Activated CD8-positive, alpha-beta memory T cell treated with anti-CD3 and anti-CD28 coated beads, Interleukin-2, amount 50 U/mL, for 48 hours (primary cell): ENCODE measurements at regions not wholly inside any gene's neighbourhood (a gene's known extent, or its start where the extent isn't known, plus 50 kb on each side); places are given as distances from the start of the nearest gene placed in this dataset.

Experiments
- DNase-seq: peaks from one replicate; pipeline ENCODE4 v3.0.0-alpha.2; 2020

DNA sequence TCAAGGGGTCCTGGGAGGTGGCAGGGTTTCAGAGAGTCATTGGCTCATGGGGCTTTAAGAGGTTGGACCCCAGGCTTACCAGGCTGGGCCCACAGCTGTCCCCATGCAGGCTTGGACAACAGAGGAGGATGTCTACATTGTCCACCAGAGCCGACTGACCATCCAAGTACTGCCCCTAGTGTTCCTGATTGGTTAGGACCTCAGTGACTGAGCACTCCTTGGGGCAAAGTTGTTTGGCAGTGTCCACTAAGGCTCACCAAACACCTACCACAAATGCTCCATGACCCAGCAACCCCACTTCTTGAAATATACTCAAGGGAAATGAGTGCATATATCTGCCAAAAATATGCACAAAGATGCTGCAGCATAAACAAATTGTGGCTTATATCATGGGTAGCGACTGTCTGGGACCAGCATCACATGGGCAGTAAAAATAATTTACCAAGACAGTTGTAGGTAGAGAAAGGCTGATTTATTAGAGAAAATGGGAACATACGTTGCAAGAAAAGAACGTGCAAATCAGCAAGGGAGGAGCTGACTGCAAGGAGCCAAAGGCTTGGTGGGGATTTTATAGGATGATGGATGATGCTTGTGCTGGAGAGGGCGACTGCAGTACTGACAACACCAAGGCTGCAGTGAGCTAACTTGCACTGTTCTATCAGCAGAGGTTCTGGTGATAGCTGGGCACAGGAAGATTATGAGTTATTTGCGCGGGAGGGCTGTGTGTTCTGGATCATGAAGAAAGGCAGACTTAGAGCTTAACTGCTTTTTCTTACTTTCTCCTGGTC is 265.2 kb downstream of the GADD45G start:
- no peak for DNase-seq

DNA sequence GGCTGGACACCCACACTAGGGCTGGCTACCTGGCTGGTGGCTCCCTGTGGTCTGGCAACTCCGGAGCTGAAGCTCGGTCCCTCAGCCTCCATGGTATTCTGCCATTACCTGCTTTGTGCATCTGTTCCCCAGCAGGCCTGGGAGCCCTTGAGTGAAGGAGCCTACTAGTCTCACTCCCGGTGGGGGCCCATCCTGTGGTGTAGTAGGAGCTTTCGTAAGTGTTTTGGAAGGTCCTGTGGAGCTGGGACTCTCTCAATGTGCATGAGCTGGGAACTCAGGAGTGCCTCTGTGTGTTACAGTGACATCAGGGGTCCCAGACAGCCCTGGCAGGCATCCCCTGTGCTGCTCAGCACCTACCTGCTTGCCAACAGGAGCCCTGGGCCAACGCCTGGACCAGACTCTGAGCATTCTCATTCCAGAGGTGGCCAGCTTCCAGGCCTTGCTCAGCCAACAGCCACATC is 267.1 kb downstream of the GADD45G start:
- peak; percentile 33 for DNase-seq

GRCh38 chr9:89872426-89872912 is 267.7 kb downstream of the GADD45G start:
- no peak for DNase-seq

DNA sequence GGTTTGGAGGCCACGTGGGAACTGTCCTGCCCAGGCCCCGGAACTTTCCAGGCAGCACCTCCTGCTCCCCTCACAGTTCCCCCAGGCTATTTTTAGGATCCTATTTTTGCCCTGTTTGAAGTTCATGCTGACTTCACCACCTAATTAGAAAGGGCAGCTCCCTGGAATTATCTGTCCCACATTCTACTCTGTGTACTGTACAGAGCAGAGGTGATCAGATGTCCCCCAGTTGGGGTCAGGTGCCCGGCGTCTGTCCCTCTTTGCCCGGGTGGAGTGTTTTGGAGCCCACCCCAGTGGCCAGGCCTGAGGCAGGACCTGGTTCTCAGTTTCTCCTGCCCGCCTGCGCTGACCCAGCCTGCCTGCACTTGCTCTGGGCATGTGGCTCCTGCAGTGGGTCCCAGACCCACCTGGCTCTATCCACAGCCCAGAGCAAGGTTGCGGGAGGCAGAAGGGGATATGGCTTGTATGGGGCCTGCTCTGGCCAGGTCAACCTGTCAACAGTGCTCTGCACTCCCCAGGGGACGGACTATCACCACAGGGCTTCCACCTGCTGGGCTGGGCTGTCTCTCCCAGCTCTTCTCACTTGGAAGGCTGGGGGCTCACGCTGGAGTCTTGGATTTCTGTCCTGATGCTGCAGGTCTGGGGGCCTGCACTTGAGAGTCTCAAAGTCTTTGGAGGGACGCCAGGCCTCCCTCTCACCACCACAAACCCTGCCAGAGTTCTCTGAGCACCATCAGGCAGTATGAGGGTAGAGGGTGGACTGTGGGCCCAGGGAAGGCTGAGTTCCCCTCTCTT is 268.3 kb downstream of the GADD45G start:
- peak; percentile 40 for DNase-seq

GRCh38 chr9:89873801-89874200 is 269.0 kb downstream of the GADD45G start:
- peak; percentile 35 for DNase-seq

- peak; percentile 41 for DNase-seq
Observed at GRCh38 chr9:89874351-89875321, 269.8 kb downstream of the GADD45G start.

- DNase-seq = peak; percentile 35
Observed at GRCh38 chr9:89877051-89878002, 272.5 kb downstream of the GADD45G start.

GRCh38 chr9:89878003-89878411 is 273.2 kb downstream of the GADD45G start:
- DNase-seq = peak; percentile 22

GRCh38 chr9:89878687-89879086 is 273.9 kb downstream of the GADD45G start:
- DNase-seq = no peak

GRCh38 chr9:89879276-89879675 is 274.5 kb downstream of the GADD45G start:
- DNase-seq = peak; percentile 42

- DNase-seq = peak; percentile 13
Observed at GRCh38 chr9:89879701-89880100, 274.9 kb downstream of the GADD45G start.

GRCh38 chr9:89880161-89880560 is 275.3 kb downstream of the GADD45G start:
- DNase-seq = peak; percentile 20

DNA sequence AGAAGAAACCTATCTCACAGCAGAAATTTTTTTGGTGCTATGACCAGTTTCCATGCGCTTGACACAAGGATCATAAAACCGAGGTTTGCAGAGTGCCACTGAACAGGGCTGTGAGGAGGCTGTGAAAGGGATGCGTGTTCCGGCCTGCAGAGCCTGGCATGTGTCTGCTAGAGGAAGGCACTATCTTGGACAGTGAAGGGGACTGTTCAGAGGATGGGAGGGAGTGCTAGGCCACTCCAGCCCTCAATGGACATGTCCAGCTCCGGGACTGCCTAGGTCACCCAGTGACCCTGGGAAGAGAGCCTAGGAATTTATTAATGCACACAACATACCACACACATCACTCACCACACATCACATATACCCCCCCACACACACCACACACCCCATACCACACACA is 275.9 kb downstream of the GADD45G start:
- peak; percentile 42 for DNase-seq

GRCh38 chr9:89881431-89881830 is 276.6 kb downstream of the GADD45G start:
- peak; percentile 20 for DNase-seq

DNA sequence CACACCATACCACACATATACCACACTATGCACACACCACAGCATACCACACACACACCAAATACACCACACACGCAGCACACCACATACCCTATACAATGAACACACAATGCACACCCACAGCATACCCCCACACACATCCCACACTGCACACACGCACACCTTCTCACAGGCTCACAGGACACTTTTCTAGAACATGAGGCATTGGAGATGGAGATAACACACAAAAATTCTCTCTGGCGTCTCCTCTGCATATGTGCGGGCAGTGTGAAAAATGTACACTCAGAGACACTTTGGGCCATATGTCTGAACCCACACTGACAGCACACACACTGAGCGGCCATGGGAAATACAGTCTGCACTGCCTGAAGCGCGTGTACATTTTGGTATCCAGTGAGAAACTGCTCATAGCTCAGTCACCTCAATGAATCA is 278.1 kb downstream of the GADD45G start:
- no peak for DNase-seq

DNA sequence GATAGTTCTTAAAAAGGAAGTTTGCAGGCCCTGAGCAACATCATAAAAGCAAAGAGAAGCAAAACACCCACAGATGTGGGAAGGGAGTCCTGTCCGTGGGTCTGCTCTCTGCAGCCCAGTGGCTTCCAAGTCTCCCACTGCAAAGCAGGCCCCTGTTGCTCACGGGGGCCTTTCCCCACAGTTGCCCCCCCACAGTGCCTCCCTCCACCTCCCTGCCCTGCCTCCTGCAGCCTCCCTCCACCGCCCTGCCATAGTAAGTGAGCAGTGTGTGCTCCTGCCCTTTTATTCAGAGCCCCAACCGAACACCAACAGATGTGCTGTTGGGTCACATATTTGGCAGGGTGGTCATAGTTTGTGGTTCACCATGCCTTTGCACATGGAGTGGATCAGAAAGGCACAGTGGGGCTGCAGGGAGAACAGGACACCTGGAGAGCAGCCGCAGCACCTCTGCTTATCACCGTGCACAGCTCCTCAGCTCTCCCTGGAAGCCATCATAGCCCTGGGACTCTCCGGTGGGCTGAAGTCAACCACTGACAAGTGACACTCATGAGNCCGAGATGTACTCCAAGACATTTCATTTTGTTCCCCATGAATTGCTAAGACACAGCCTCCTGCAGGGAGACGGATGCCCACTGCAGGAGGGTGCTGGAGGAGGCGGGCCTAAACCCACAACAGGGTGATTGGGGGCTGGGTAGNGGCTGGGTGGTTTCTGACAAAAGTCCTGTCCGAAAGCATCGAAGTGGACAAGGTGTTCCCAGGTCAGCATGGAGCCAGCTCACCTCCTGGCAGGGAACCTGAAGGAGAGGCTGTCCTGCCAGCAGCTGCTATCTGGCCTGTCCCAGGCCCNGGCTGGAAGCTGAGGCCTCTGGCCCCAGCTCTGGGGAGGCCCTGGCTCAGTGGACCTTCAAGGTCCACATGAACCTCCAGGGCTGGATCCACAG is 278.9 kb downstream of the GADD45G start:
- peak; percentile 42 for DNase-seq

DNA sequence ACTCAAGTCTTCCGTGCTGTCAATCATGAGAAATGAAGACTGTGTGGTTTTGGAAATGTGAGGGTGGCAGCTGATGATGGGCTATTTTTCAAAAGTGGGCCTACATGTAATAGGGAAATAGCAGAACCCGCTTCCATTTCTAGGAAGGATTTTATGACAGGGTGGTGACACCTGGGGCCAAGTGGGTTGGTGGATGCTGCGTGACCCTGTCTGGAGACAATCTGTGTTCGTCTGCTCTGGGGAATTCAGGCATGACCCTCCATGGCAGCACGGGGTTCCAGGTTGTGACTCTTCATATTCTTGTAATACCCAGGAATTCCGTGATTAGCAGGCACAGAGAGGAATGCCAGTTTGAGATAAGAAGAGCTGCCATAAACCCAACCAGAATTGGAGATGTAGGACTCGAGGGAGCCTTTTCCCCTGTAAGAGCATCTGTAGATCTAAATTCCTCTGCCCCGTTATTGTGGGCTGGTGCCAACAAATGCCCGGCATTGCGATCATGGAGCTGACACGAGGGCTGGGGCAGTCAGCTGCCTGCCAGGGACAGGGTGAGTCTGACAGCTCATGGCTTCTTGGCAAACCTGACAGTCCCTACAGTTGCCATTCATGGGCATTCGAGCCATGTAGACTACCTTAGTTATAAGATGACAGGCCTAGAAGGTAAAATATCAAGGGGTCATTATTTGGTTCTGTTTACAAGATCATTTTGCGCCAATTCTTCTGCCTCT is 279.7 kb downstream of the GADD45G start:
- DNase-seq = no peak

DNA sequence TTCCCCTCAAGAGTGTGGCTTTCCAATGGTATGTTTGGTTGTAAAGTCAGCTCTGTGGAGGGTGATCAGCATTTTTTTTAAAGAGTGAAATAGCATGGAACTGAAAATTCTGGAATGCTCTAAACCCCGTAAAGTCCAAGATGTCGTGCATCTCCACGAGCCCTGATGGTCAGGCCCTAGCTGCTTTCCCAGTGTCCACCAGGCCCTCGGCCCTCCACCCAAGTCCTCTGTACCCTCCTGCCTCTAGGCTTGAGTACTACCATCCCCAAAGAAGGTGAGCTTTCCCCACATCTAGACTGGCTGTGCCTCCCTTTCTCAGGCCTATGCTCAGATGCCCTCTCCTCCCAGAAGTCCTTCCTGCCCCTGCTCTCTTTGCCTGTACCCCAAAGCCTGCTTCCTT is 280.3 kb downstream of the GADD45G start:
- peak; percentile 36 for DNase-seq

DNA sequence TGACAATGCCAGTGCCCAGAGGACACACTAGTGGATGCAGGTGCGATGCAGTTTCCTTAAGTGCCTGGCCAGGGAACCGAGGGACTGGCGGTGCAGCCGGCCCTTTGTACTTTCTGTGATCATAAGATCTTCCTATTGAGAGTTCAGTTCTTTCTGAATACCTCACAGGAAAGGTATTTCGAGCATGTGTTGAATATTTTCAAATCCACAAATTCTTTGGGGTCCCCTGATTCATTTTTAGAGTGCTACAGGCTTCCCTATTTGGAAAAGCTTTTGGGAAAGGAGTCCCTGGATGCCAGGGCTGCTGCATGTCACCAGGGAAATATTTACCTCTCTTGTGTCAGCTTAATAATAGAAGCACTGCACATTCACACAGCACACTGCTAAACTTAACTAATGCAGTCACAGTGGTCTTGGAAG is 281.5 kb downstream of the GADD45G start:
- DNase-seq = no peak
